Retinal pigment epithelial cell (primary cell): ENCODE measurements at regions not wholly inside any gene's neighbourhood (a gene's known extent, or its start where the extent isn't known, plus 50 kb on each side); places are given as distances from the start of the nearest gene placed in this dataset.

ENCODE experiments used
- DNase-seq: peaks from one replicate; pipeline ENCODE4 v3.0.0-alpha.2; 2010; ENCODE audit warnings: low read depth
- H3K4me3 ChIP-seq: 2 replicates; pipeline ENCODE4 v1.5.1; 2011; ENCODE audit warnings: mild to moderate bottlenecking, low read length, control low read depth, moderate library complexity
- TF ChIP-seq, protein P1 (sequence below): conservative IDR thresholded peaks from 2 replicates; pipeline ENCODE4 v1.5.1; 2011; ENCODE audit warnings: low read depth, low read length, control low read depth, inconsistent platforms

DNA sequence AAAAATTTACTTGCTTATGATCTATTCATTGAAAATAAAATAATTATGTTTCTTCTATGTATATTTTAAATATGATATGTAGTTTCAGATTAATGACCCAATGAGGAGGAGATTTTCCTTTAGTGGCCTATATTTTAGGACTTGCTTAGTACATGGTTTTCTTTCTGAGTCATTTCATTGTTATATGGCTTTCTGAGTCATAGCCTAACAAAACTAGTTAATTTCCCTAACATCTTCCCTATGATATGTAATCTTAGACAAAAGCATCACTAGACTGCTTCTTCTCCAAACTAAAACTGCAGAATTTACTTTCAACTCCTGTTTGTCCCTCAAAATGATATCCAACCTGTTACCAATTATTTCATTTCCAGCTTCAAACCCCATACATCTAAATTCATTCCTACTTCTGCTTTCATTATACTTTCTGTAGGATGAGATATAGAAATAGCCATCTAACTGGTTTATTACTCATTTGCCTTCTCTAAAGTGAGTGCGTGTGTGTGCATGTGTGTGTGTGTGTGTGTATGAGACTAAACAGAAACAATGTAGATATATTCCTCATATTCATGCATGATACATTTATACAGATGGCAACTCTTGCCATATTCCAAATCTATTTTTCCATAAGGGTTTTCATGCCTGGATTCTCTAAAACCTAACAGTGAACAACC is 915.0 kb upstream of the GBE1 start:
- no peak for DNase-seq
- TF ChIP-seq, protein P1, sequence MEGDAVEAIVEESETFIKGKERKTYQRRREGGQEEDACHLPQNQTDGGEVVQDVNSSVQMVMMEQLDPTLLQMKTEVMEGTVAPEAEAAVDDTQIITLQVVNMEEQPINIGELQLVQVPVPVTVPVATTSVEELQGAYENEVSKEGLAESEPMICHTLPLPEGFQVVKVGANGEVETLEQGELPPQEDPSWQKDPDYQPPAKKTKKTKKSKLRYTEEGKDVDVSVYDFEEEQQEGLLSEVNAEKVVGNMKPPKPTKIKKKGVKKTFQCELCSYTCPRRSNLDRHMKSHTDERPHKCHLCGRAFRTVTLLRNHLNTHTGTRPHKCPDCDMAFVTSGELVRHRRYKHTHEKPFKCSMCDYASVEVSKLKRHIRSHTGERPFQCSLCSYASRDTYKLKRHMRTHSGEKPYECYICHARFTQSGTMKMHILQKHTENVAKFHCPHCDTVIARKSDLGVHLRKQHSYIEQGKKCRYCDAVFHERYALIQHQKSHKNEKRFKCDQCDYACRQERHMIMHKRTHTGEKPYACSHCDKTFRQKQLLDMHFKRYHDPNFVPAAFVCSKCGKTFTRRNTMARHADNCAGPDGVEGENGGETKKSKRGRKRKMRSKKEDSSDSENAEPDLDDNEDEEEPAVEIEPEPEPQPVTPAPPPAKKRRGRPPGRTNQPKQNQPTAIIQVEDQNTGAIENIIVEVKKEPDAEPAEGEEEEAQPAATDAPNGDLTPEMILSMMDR = no peak
- no peak overlapping the region for H3K4me3 ChIP-seq

DNA sequence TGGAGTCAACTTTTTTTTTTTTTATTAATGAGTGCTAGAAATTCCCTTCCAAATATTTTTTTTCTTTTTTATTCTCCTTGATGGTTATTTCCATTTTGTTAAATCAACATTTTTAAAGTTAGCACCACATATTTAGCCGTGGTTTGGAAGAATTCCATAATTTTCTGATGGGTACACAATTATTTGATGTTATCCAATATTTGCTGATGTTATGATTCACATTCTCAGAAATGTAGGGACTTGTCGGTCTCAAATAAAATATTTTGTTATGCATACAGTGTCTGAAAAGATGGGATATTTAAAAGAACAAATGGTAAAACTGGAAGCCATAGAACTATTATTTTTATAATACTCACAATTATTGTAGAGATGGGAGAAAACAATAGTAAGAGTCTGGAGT is 911.5 kb upstream of the GBE1 start:
- H3K4me3 ChIP-seq = no peak overlapping the region
- no peak for DNase-seq
- TF ChIP-seq, protein P1 = no peak

DNA sequence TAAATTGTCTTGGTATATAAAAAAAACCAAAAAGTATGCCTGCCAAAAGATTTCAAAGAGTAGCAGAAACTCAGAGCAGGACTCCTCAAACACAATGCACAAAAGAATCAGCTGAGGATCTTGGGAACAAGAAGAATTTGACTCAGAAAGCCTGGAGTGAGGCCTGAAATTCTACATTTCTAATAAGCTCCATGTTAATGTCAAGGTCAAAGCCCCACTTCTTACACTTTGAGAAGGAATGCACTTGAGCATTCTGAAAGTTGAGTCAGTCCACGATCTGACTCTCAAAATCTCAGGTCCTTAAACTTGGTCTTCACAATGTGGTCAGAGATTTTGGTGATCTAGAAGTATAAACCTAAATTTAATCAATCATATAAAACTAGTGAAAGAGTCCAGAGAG is 910.0 kb upstream of the GBE1 start:
- TF ChIP-seq, protein P1 = no peak
- no peak for DNase-seq
- H3K4me3 ChIP-seq = no peak overlapping the region

DNA sequence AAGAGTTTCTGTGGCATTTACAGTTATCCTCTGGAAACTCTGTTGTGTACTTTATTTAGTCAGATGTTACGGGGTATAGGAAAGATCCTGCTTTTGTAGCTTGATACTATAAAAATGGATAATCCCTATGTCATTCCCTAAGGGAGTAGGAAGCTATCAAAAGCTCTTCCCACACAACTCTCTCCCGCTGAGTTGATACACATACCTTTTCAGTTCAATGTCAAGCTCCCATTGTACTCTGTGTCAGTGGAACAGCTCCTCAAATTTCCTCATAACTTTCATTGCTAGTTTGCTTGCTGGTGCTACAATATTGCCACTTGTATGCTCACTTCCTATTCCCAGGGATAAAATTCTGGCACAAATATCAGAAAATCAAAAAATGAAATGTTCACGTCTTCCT is 893.3 kb upstream of the GBE1 start:
- DNase-seq = no peak
- TF ChIP-seq, protein P1 = no peak
- no peak overlapping the region for H3K4me3 ChIP-seq

DNA sequence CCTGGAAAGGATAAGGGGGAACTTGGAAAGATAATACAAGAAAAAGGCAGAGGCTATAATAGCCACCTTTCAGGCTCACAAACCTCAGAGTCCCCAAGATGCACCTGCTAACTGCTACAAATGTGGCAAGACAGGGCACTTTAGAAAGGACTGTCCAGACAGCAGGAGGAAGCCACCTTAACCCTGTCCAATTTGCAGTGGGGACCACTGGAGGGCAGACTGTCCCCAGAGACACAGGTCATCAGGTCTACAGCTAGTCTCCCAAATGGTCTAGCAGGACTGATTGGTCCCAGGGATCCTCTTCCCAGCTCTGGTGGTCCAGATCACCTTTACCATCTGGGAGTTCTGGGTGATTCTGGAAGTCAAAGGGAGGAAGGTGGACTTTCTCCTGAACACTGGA is 882.5 kb upstream of the GBE1 start:
- no peak for DNase-seq
- no peak overlapping the region for H3K4me3 ChIP-seq
- TF ChIP-seq, protein P1 = peak; percentile 54

DNA sequence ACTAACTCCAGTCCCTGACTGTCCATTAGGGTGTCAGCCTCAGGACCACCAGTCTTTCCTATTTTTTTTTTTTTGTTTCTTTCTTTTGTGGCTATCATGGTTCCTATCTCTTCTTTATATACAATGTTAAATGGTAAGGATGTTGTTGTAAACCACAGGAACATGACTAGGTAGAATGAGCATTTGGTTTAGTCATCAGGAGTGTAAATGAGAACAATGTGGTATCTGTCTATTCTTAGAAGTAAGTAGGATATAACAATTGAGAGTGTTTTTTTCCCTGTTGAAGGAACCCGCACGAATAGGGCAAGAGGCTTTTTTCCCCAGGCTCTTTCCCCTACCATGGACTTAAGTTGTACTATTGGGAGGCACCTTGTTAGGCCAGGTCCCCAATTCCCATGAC is 880.3 kb upstream of the GBE1 start:
- H3K4me3 ChIP-seq = no peak overlapping the region
- DNase-seq = no peak
- TF ChIP-seq, protein P1 = no peak

DNA sequence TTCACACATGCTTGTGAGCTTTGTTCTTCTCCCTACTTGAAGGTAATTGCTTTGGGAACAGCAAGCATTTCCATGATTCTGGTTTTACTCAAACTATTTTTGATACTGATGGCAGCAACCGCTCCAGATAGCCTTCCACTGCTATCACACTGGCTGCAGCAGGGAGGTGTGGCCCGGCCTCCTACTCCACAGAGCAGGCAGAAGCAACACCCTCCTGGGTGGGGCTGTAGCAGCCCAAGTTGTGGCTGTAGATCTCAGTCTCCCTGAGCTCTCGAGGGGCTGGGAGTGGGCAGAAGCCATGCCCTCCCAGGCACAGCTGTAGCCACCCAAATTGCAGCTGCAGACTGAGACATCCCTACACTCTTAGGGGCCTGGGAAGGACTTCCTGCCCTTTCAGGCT is 878.8 kb upstream of the GBE1 start:
- TF ChIP-seq, protein P1 = no peak
- H3K4me3 ChIP-seq = no peak overlapping the region
- no peak for DNase-seq
